ENCODE measurements at regions not wholly inside any gene's neighbourhood (a gene's known extent, or its start where the extent isn't known, plus 50 kb on each side); places are given as distances from the start of the nearest gene placed in this dataset.

- no peak overlapping the region for H3K4me3 ChIP-seq (replicated peaks in 1 of 2; ENCODE audit: low read depth in 1 of 2, low read length in 2 of 2)
- H3K36me3 ChIP-seq (ENCODE audit: control insufficient read depth in 1 of 2, insufficient read depth in 2 of 2, low read length in 2 of 2): no peaks in the 10 kb centered on the region
- BruUV-seq (replicated peaks): no TSS peak
- H2AFZ ChIP-seq (ENCODE audit: low read depth, low read length, poor library complexity, severe bottlenecking): no peak overlapping the region
- DNase-seq (ENCODE audit: low read depth, low spot score) (no peak), ATAC-seq (no peak)
- POLR2A ChIA-PET: no interaction called here
- RAD21 ChIA-PET (ENCODE audit: low non-redundant PET in 1 of 2, low total read pairs in 2 of 2, uncharacterized antibody in 2 of 2, unreplicated experiment in 2 of 2): no interaction called here
- TF ChIP-seq EZH2phosphoT487 (IDR thresholded peaks at IDR 0.05; ENCODE audit: borderline replicate concordance) (no peak), CBX3 (IDR thresholded peaks at IDR 0.05; ENCODE audit: low read depth) (peak; percentile 67; the same call in 1 of the 2 replicates), SP1 (IDR thresholded peaks at IDR 0.05; ENCODE audit: low read depth) (no peak)
- intact Hi-C loops (cut with micrococcal nuclease): no loop called here
- H3K4me1 ChIP-seq (ENCODE audit: control insufficient read depth in 1 of 2, insufficient read depth in 2 of 2, low read length in 2 of 2): no peaks in the 10 kb centered on the region
- no peaks in the 10 kb centered on the region for H3K9me2 ChIP-seq (ENCODE audit: insufficient read depth)
- H3K27ac ChIP-seq (ENCODE audit: low read depth, low read length): no peak overlapping the region
- H4K20me1 ChIP-seq (ENCODE audit: insufficient read depth): no peaks in the 10 kb centered on the region
- H3K27me3 ChIP-seq (ENCODE audit: insufficient read depth, low read length): no peaks in the 10 kb centered on the region
- no peak overlapping the region for H3K9ac ChIP-seq (ENCODE audit: low read length)
- no peaks in the 10 kb centered on the region for H3K79me2 ChIP-seq (ENCODE audit: insufficient read depth, low read length)
- CTCF ChIA-PET: no interaction called here
- peaks cover 5 to 10% of the 10 kb centered on the region in 2 experiments; a peak in 2 of 4 replicates for H3K9me3 ChIP-seq (ENCODE audit: control insufficient read depth in 1 of 2, insufficient read depth in 1 of 2, low read depth in 1 of 2, low read length in 2 of 2)
- H3K4me2 ChIP-seq (ENCODE audit: low read length): no peak overlapping the region
Observed at GRCh38 chr2:62277688-62278087, 81.8 kb downstream of the B3GNT2 start.

Measured in HCT116 (cell line).